Adrenal gland (tissue), 5 donors: ENCODE measurements at regions not wholly inside any gene's neighbourhood (a gene's known extent, or its start where the extent isn't known, plus 50 kb on each side); places are given as distances from the start of the nearest gene placed in this dataset.

Experiments used
- POLR2A ChIP-seq, 2 donors: fragments of 450-650 bp; IDR thresholded peaks; one replicate each; pipeline ENCODE4 v1.6.1; 2017; ENCODE audit warnings: antibody characterized with exemption in 2 of 2, mild to moderate bottlenecking in 2 of 2, moderate library complexity in 1 of 2
- TF ChIP-seq, protein P1 (sequence below), 6 experiments: fragments of 450-650 bp in 4 of 6; fragments of 200-600 bp in 2 of 6; sonication (generic) in 1 of 6; IDR thresholded peaks; 1 replicate in 5 of 6; 2 replicates in 1 of 6; pipeline versions ENCODE4 v1.5.1 to v1.8.0; 2016 to 2021; ENCODE audit warnings: antibody characterized with exemption in 6 of 6, mild to moderate bottlenecking in 2 of 6, moderate library complexity in 1 of 6
- donor health status: DM: no; HTN: no; CAD: no.

GRCh38 chr12:76260390-76260748 is 87.8 kb downstream of the BBS10 start:
- TF ChIP-seq, protein P1, sequence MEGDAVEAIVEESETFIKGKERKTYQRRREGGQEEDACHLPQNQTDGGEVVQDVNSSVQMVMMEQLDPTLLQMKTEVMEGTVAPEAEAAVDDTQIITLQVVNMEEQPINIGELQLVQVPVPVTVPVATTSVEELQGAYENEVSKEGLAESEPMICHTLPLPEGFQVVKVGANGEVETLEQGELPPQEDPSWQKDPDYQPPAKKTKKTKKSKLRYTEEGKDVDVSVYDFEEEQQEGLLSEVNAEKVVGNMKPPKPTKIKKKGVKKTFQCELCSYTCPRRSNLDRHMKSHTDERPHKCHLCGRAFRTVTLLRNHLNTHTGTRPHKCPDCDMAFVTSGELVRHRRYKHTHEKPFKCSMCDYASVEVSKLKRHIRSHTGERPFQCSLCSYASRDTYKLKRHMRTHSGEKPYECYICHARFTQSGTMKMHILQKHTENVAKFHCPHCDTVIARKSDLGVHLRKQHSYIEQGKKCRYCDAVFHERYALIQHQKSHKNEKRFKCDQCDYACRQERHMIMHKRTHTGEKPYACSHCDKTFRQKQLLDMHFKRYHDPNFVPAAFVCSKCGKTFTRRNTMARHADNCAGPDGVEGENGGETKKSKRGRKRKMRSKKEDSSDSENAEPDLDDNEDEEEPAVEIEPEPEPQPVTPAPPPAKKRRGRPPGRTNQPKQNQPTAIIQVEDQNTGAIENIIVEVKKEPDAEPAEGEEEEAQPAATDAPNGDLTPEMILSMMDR (IDR thresholded peaks at IDR 0.05) = no peak
- no peak for TF ChIP-seq POLR2A (IDR thresholded peaks at IDR 0.05)
